ENCODE measurements at regions not wholly inside any gene's neighbourhood (a gene's known extent, or its start where the extent isn't known, plus 50 kb on each side); places are given as distances from the start of the nearest gene placed in this dataset.

GRCh38 chr6:143614235-143614634 lies 63.5 kb upstream of the PHACTR2 start:
- no peak for TF ChIP-seq CTCF (IDR thresholded peaks at IDR 0.05; ENCODE audit: low read depth, low read length, missing control alignments)
- H3K4me3 ChIP-seq (ENCODE audit: low read depth, low read length), result no peak overlapping the region
- DNase-seq (ENCODE audit: low read depth), result no peak

GRCh38 chr6:143613749-143614148 lies 64.0 kb upstream of the PHACTR2 start:
- TF ChIP-seq CTCF (IDR thresholded peaks at IDR 0.05; ENCODE audit: low read depth, low read length, missing control alignments), result no peak
- no peak overlapping the region for H3K4me3 ChIP-seq (ENCODE audit: low read depth, low read length)
- DNase-seq (ENCODE audit: low read depth), result no peak

- no peak overlapping the region for H3K4me3 ChIP-seq (ENCODE audit: low read depth, low read length)
- no peak for DNase-seq (ENCODE audit: low read depth)
- no peak for TF ChIP-seq CTCF (IDR thresholded peaks at IDR 0.05; ENCODE audit: low read depth, low read length, missing control alignments)
These were observed 65.6 kb upstream of the PHACTR2 start for GRCh38 chr6:143612186-143612585.

- DNase-seq (ENCODE audit: low read depth), result no peak
- no peak for TF ChIP-seq CTCF (IDR thresholded peaks at IDR 0.05; ENCODE audit: low read depth, low read length, missing control alignments)
- no peak overlapping the region for H3K4me3 ChIP-seq (ENCODE audit: low read depth, low read length)
These were observed 66.2 kb upstream of the PHACTR2 start for GRCh38 chr6:143611580-143611979.

GRCh38 chr6:143609972-143610371 lies 67.8 kb upstream of the PHACTR2 start:
- DNase-seq (ENCODE audit: low read depth), result no peak
- no peak overlapping the region for H3K4me3 ChIP-seq (ENCODE audit: low read depth, low read length)
- no peak for TF ChIP-seq CTCF (IDR thresholded peaks at IDR 0.05; ENCODE audit: low read depth, low read length, missing control alignments)

- no peak for DNase-seq (ENCODE audit: low read depth)
- H3K4me3 ChIP-seq (ENCODE audit: low read depth, low read length), result no peak overlapping the region
- no peak for TF ChIP-seq CTCF (IDR thresholded peaks at IDR 0.05; ENCODE audit: low read depth, low read length, missing control alignments)
These were observed 68.3 kb upstream of the PHACTR2 start for GRCh38 chr6:143609501-143609900.

- no peak for TF ChIP-seq CTCF (IDR thresholded peaks at IDR 0.05; ENCODE audit: low read depth, low read length, missing control alignments)
- no peak for DNase-seq (ENCODE audit: low read depth)
- no peak overlapping the region for H3K4me3 ChIP-seq (ENCODE audit: low read depth, low read length)
These were observed 68.9 kb upstream of the PHACTR2 start for GRCh38 chr6:143608906-143609305.
